Activated CD4-positive, alpha-beta T cell treated with anti-CD3 and anti-CD28 coated beads, Interleukin-10, Interleukin-2, amounts not matched to agents 100 ng/mL and 50 ng/mL, durations not matched to agents 16 hours and 8 hours (primary cell): ENCODE measurements at regions not wholly inside any gene's neighbourhood (a gene's known extent, or its start where the extent isn't known, plus 50 kb on each side); places are given as distances from the start of the nearest gene placed in this dataset.
A peak's percentile ranks its signal among the peaks of the same experiment; 100 is the strongest.
"Not testable (repeated sequence)": the region's sequence is repeated elsewhere in the genome, so short reads cannot be mapped to it uniquely, and the experiment has no call there.

Source experiments
- DNase-seq: peaks from one replicate; pipeline ENCODE4 v3.0.0-alpha.2; 2020

DNA sequence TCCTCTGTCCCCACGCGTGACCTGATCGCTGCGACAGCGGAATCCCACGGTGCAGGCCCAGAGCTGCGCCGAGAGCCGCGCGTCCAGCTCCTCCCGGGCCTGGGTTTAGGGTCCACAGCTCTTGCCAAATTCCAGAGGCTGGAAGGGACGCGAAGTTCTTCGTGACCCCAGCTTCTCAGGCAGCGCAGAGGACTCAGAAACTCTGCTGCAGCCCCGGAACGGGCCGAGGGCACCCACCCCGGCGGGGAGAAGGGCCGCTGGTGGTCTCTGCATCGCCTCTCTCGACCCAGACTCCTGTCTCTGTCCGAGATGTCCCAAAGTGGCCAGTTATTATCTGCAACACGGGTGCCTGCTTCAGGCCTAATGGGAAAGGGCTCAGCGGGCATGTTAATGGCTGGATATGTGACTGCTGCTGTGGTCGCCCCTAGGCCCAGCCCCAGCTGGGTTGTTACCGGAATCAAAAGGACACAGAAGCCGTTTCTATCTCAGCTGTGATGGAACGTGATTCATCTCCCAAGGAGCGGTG is 236.4 kb downstream of the VRK1 start:
- DNase-seq, result no peak

DNA sequence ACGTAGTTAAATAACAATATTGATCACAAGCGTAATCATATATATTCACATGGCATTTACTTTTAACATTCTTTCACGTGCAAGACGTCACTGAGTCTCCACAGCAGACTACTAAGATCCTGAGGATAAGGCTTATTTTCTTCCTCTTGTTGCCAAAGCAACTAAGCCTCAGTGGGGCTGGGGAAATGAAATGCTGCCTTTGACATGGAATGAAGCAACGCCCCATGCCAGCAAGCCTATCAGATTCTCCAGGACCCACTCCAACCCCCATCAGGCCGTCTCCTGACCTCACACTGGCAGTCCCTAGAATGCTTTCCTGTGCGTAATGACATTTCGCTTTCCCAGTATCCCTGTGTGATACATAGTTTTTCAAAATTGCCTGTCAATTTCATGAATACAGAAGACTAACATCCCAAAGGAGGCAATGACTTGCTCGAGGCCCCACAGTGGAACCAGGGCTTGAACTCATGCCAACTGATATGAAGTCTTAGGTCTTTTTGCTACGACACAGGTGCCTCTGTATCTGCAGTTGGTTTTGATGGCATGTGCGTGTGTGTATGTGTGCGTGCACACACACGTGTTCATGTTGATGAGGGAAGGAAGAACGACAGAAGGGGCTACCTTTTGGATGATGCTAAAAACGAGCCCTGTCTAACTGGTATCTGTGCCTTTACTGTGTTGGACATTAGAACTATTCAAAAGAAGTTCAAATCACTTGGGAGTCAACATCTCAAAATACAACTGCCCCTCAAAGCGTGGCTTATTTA is 239.1 kb downstream of the VRK1 start:
- no peak for DNase-seq

DNA sequence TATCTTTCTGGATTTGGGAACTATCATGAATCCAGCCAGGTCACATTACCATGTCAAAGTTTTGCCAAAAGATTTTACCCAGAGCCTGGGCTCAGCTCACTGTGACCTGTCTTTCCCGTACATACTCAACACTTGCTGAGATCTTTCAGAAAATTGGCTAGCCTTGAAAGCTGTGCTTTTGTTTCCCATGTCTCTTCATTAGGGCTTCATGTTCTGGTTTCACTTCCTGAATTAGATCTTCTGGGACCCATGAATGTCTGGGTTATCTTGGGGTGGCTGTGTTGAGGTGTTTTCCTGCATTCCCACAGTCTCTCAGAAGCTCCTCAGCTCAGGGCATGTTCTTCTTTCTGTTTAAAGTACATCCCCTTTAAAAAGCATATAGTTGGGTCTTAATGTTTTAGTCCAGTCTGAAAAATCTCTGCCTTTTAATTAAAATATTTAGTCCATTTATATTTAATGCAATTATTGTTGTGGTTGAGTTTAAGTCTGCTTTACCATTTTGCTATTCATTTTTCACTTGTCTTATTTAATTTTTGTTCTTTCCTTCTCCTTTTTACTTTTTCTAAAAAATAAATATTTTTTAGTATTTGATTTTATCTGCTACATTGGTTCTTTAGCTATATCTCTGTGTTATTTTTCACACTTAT is 242.7 kb downstream of the VRK1 start:
- DNase-seq, result no peak

DNA sequence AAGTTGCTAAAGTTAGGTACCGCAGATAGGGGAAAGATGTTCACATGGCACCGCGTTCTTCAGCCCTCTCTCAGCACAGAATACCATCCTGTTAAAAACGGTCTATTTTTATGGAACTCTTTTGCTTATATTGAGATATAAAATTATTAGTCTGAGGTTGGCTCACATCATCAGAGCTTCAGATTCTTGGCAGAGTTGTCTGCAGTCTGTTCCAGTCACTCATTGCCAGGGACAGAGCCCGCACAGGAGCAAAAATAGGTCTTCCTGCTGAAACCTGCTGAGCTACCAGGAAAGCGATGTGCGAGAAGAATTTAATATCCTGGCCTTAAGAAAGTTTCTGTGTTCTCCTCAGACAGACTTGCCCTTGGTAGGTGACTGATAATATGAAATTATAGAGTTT is 249.8 kb downstream of the VRK1 start:
- no peak for DNase-seq

DNA sequence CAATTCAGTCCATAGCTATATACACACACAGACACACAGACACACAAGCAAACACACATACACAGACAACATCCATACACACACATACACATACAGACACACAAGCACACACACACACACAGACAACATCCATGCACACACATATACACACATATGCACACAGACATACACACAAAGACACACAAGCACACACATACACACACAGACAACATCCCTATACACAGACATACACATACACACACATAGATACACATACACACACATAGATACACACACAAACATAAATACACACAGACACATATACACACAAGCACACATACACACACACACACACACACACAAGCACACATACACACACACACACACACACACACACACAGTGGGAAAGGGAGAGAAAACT is 254.8 kb downstream of the VRK1 start:
- DNase-seq, result no peak

DNA sequence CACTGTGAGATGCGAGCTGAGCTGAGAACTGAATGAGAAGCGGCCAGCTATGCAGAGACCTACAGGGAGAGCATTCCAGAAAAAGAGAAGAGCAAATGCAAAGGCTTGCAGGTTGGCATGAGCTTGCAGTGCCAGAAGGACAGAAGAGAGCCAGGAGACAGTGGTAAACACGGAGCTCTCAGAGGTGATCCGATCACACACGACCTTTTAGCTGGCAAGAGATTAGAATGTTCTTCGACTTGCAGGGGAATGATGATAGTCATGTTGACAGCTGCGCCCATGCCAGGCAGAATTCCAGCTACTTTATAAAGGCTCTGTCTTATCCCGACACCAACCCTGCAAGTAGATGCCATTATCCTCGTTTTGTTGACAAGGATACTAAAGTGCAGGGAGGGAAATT is 256.8 kb downstream of the VRK1 start:
- DNase-seq, result no peak

DNA sequence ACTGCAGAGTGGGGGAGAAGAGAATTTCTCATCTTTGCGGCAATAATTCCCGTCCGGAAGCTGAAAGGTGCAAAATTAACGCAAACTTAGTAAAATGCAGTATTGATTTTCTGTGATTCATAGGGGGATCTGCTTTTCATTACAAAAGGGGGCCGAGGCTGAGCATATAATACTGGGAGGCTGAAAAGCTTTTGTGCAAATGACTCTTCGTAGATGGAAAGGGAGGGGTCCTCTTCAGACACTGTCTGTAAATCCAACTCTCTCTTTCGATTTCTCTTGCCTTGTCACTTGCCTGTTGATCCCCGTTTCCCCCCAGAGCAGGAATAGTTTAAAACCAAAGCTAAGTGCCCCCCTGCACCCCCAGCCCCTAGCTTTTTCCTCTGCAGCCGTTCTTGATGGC is 258.2 kb downstream of the VRK1 start:
- no peak for DNase-seq

DNA sequence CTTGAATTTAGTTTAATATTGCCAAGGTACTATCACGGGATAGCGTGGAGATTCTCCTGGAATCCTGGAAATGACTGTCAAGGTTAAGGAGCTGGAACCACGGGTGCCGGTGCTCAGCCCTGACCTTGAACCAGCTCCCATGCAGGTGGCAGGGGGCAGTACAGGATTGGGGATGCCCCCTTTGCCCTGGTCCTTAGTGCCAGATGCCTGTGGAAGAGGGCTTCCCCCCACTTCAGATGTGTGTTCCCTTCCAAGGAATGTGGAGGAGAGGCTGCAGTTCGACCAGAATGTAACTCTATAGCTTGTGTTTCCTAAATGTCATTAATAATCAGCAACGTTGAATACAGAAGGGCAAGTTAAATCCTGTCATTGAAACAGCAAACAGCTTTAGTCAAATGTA is 258.9 kb downstream of the VRK1 start:
- no peak for DNase-seq

DNA sequence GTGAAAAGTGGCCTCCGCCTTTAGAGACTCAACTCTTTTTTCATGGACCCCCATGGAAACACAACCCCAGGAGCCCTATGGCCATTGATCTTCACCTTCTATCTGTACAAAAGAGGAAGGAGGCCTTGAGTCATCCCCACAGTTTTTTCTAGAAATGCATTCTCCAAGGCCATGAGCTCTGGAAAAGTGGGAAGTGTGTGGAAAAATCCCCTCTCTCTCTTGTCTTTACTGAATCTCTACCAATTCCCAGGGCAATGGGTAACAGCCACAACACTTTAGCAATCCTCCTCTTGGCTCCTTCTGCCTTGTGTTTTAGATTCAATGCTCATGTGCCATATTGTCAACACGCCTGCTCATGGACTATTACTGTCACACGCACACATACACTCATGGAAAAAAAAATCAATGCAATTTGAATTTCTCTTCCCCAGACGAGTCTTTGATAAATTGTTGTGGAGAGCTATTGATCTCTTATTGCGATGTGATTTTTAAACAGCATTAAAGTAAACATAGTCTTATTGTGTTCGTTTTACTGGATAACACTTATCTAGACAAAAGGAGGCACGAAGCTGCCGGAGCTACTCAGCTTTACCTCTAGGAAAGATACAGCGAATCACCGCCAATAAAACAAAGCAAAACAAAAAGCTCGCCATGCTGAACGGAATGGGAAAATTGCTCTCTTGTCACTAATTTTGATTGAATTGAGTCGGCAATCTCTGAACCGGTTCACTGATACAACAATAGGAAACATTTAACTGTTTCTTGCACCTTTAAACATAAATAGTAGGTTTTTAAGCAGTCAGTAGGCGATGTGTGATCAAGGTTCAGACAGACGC is 260.3 kb downstream of the VRK1 start:
- no peak for DNase-seq

DNA sequence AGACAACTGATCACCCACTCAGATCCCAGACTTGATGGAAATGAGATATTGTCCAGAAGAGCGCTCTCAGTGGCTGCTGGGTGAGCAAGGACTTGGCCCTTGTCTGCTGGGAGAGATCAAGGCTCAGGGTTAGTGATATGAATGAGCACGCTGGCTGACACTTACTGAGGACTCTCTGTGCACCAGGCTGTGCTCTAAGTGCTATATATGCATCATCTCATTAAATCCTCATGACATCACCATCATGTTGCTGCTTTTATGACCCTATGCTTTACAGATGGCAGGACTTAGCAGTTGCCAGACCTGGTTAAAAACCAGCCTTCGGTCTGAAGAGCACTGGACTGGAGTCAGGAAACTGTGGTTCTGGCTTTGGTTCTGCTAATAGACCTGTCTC is 260.9 kb downstream of the VRK1 start:
- DNase-seq, result no peak

DNA sequence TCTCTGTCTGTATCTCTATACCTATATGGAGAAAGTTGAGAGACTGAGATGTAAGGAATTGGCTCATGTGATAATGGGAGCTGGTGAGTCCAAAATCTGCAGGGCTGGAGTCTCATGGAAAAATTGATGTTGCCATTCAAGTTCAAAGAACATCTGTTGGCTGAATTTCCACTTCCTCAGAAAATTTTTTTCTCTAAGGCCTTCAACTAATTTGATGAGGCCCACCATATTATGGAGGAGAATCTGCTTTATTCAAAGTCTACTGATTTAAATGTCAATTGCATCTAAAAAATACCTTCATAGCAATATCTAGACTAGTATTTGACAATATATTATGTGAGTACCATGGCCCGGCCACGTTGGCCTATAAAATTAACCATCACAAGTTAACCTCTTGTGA is 261.4 kb downstream of the VRK1 start:
- DNase-seq, result no peak

DNA sequence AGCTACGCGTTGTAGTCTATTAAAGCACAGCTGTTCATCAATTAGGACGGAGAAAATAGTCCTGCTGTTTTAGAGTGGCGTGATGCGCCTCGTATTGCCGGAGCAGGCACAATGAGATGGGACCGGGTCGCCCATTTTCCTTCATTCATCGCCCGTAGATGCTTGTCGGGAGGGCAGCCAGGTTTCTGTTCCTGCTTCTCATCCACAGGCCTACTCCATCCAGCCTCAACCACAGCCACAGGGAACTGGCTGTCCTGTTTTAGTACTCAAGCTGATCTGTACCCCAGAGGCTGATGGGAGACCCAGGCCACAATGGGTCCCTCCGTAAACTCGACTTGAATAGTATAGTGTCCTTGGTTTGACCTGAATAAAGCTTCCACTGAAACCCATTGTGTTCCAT is 264.0 kb downstream of the VRK1 start:
- no peak for DNase-seq

DNA sequence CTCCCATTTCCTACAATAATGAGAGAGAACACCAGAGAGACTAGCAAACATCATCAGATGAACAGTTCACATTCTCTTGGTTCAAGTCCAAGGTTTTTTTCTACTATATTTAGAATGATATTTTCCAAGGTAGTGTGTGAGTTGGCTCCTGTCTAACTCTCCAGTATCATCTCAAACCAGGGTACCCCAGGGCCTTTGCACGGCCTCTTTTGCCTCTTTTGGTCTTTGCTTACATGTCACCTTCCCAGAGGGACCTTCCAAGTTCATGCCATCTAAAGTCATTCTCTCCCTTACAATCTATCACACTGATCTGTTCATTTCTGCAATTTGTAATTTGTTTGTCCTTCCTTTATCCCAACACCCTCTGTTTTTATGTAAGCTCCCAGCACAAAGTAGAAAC is 264.5 kb downstream of the VRK1 start:
- DNase-seq, result no peak

DNA sequence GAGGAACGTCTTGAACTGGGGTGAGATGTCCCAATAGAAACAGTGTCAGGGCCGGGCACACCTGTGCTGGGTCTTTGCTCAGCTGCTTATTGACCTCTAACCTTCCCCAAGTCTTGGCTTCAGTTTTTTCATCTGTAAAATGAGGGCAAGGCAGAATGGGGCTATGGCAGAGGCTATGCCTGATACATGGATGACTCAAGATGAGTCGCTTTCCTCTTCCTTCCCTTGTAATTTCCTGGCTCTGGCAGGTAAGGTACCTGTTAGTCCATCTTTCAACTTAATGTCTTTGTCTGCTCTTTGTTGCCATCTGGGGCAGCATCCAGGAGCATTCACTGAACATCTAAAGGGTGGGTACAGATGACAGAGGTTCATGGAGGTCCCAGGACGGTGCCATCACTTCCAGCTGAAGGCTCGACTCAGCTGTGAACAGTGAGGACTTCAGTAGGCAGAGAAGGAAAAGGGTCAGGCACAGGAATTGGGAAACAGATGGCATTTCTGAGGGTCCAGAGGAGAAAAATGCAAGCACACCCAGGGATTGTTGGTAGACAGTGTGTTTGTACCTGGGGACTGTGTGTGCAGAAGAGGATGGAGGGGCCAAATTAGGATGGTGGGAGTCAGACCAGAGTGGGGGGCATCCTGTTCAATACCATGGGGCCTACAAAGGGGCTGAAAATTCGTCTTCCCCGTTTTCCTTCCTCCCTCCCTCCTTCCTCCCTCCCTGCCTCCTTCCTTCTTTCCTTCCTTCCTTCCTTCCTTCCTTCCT is 268.3 kb downstream of the VRK1 start:
- DNase-seq, result no peak

DNA sequence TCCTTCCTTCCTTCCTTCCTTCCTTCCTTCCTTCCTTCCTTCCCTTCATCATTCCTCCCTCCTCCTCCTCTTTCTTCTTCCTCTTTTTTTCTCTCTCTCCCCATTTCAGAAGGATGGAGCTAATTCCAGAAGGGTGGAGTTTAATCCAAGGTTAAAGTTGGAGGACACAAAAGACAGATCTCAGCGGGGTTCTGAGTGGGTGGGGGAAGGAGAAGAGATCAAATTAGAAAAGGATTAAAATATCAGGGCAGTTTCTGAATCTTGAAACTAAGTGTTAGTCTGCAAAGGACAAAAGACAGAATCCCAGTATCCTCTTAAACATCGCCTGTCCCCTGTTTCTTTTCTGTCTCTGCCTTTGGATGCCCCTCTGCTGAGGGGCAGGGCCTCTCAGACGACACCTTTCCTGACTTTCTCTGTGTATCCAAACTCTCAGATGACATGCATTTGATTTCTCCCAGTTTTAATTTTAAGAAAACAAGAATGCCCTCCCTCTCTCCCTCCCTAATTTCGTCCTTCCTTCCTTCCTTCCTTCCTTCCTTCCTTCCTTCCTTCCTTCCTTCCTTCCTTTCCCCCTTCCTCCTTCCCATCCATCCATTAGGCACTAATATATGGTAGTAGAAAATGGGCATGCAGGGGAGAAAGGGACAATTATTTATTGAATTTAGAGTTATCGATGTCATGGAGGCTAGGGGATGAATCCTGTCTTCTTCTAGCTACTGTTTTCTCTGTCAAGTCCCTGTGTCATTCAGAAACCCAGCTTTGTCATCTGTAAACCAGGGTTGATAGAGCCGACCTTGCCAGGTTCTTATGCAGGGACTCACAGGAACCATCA is 269.1 kb downstream of the VRK1 start:
- peak; percentile 5 for DNase-seq

DNA sequence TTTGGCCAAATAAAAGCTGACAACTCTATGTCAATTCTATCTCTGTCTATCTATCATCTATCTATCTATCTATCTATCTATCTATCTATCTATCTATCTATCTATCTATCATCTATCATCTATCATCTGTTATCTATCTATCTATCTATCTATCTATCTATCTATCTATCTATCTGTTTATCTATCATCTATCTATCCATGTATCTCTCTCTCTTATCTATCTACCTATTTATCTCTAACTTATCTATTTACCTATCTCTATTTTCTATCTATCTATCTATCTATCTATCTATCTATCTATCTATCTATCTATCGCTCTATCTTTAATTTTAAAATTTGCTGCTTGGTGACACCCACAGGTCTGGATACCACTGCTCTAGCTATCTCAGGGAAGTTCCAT is 271.1 kb downstream of the VRK1 start:
- DNase-seq, result not testable (repeated sequence)

DNA sequence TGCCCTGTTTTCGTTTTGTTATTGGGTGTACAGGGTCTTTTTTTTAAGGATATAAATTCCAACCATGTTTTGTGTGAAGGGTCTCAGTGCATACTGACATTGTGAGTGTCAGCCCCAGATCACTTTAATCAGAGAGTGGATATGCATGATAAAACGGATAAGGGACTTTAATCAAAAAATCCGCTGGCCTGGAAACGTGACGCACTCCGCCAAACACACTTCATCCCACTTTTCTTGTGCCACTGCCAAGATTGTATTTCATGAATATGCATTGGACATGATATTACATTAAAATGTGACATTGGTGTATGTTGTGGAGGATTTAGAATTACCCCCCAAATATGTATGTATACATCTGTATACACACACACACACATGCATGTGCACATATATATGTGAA is 273.1 kb downstream of the VRK1 start:
- no peak for DNase-seq

DNA sequence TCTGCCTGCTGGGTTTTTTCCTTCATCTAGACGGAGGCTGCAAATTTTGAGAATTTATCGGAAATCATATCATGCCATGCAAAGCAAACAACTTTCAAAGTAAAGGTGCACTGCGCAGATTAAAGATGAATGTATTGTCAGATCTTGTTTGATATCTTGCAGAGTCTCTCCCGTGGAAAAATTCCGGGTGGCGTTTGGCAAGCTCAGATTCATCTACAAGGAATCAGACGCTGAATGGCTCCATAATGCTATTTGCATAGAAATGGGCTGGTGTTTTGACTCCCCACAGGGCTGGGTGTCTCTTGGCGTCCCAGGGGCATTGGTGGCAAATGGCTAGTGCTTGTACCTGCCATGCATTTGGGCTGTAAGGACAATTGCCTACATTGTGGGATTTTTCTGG is 274.0 kb downstream of the VRK1 start:
- DNase-seq, result no peak

DNA sequence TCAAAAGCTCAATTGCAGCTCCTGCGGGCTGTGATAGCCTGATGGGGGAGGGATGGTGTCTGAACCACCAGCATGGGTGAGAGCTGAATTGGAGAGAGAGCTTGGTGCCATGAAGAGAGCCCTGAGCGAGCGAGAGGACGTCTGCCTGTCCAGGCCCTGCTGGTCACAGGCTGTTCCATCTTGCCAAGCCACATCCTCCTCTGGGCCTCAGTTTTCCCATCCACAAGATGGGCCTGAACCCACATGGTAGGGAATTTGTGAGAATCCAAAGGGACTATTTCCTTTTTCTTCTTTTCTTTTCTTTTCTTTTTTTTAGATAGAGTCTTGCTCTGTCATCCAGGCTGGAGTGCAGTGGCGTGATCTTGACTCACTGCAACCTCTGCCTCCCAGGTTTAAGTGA is 276.4 kb downstream of the VRK1 start:
- DNase-seq, result no peak

DNA sequence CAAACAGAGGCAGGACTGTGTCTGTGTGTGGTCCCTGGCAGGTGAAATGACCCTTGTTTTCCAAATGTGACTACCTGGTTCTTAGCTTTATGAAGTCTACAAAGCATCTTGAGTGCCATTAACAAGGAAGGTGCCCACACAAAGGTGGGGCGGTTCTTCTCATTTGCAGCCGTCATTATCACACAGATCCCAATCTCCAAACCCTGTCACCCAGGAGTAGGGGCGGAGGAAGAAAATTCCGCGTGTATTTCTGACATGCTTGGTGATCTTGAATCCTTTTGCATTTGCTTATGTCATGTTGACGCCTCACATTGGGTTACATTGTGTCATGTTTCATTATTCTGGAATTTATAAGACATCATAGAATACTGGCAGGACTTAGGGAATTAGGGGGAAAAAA is 277.3 kb downstream of the VRK1 start:
- DNase-seq, result no peak

DNA sequence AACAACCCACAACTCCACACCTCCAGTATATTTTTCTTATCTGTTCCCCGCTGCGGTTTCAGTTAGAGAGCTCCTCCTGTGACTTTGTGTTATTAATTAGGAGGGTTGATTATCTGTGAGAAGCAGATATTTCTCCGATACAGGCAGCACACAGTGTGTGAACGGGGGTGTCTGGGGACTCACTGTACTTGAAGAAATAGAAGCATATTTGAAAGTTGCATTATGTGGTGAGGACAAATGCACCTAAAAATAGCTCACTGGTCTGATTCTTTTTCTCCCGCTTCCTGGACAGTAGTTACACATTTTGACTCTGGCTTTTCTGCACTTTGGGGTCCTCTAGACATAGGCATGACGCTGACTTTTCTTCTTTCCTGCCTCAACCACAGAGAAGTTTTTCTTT is 277.7 kb downstream of the VRK1 start:
- no peak for DNase-seq

DNA sequence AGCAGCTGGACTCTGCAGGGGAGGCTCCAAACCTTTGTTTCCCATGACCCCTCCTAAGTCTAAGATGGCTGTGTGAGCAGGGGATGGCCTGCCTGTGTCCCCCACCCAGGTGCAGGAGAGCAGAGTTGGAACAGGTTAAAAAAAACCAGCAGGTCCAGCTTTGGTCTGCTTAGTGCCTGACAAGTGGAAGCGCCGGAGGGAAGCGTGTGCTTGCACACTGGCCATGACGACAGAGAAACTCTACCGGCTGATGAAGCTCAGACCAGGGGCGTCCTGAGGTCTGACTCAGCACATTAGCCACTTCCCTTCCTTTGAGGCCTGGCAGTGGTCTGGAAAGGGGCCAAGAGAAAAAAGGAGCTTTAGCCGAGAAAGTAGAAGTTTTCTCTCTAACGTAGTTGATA is 280.1 kb downstream of the VRK1 start:
- DNase-seq, result peak; percentile 31
